H1 (cell line): ENCODE measurements at regions not wholly inside any gene's neighbourhood (a gene's known extent, or its start where the extent isn't known, plus 50 kb on each side); places are given as distances from the start of the nearest gene placed in this dataset.

Experiments used
- CTCF ChIA-PET: fragments of 300-600 bp; sonication (Branson Sonifier 250); formaldehyde crosslinking; loops from one replicate; lab custom pipeline; 2021; ENCODE audit not compliant: partially characterized antibody; lab: Charles Lee
- POLR2A ChIA-PET: fragments of 300-600 bp; sonication (Branson Sonifier 250); formaldehyde crosslinking; loops from one replicate; lab custom pipeline; 2021; ENCODE audit warnings: inconsistent platforms; ENCODE audit not compliant: partially characterized antibody; lab: Charles Lee
- DNase-seq, 2 experiments: peaks; one replicate each; pipeline versions ENCODE4 v3.0.0 to v3.0.0-alpha.2; 2010 to 2022; ENCODE audit warnings: low spot score in 2 of 2, low read depth in 1 of 2, mixed read lengths in 1 of 2
- FAIRE-seq: peaks from 2 replicates; lab custom pipeline; 2011; peaks lifted over from hg19 to GRCh38; lab: Jason Lieb, UNC
- H2AFZ ChIP-seq: 2 replicates; pipeline ENCODE4 v1.8.1; 2012; ENCODE audit warnings: low read length, inconsistent platforms
- H2AK5ac ChIP-seq: 2 replicates; pipeline ENCODE4 v1.6.1; 2013; ENCODE audit warnings: low read depth, low read length
- H2BK120ac ChIP-seq: replicated peaks from 2 replicates; pipeline ENCODE3; 2013; ENCODE audit warnings: low read depth, low read length, inconsistent platforms
- H2BK12ac ChIP-seq: 2 replicates; pipeline ENCODE4 v1.6.1; 2013; ENCODE audit warnings: low read depth, low read length
- H2BK15ac ChIP-seq: 2 replicates; pipeline ENCODE4 v1.6.1; 2013; ENCODE audit warnings: low read length
- H2BK20ac ChIP-seq: 2 replicates; pipeline ENCODE4 v1.6.1; 2013; ENCODE audit warnings: low read length
- H2BK5ac ChIP-seq: 2 replicates; pipeline ENCODE4 v1.6.1; 2013; ENCODE audit warnings: low read depth, low read length
- H3K14ac ChIP-seq: 2 replicates; pipeline ENCODE4 v1.6.1; 2013; ENCODE audit warnings: inconsistent platforms; ENCODE audit not compliant: insufficient read length
- H3K18ac ChIP-seq: 2 replicates; pipeline ENCODE4 v1.6.1; 2013; ENCODE audit warnings: low read length; ENCODE audit errors: extremely low read depth
- H3K23ac ChIP-seq: 2 replicates; pipeline ENCODE4 v1.6.1; 2013; ENCODE audit warnings: inconsistent platforms; ENCODE audit not compliant: insufficient read length
- H3K23me2 ChIP-seq: 2 replicates; pipeline ENCODE4 v1.6.1; 2013; ENCODE audit warnings: low read depth, low read length
- H3K27ac ChIP-seq: 2 replicates; pipeline ENCODE4 v1.6.1; 2011; ENCODE audit warnings: low read depth, low read length, inconsistent platforms
- H3K27me3 ChIP-seq, 4 experiments: replicated peaks in 1 of 4; 1 replicate in 1 of 4; 2 replicates in 3 of 4; pipeline versions ENCODE4 v1.6.1 to v1.8.1; 2011 to 2013; ENCODE audit warnings: low read length in 3 of 4, mild to moderate bottlenecking in 3 of 4, inconsistent platforms in 2 of 4, mixed read lengths in 2 of 4, moderate library complexity in 1 of 4; ENCODE audit not compliant: control insufficient read depth in 3 of 4, insufficient read depth in 3 of 4; ENCODE audit errors: extremely low read depth in 1 of 4
- H3K36me3 ChIP-seq, 4 experiments: 2 replicates each; pipeline versions ENCODE4 v1.6.1 to v1.8.1; 2011 to 2013; ENCODE audit warnings: mild to moderate bottlenecking in 4 of 4, low read length in 3 of 4, moderate library complexity in 2 of 4, control low read depth in 1 of 4, inconsistent platforms in 1 of 4; ENCODE audit not compliant: insufficient read depth in 4 of 4, control insufficient read depth in 2 of 4
- H3K4ac ChIP-seq: replicated peaks from 2 replicates; pipeline ENCODE3; 2013; ENCODE audit warnings: low read length, low read depth, mixed read lengths, inconsistent platforms; ENCODE audit not compliant: insufficient read length
- H3K4me1 ChIP-seq, 4 experiments: replicated peaks in 1 of 4; 1 replicate in 1 of 4; 2 replicates in 3 of 4; pipeline versions ENCODE4 v1.6.1 to v1.8.1; 2011 to 2013; ENCODE audit warnings: low read length in 3 of 4, inconsistent platforms in 2 of 4, mixed read lengths in 1 of 4; ENCODE audit not compliant: insufficient read depth in 4 of 4, control insufficient read depth in 3 of 4
- H3K4me2 ChIP-seq, 2 experiments: 2 replicates each; pipeline versions ENCODE4 v1.6.1 to v1.8.1; 2011 to 2013; ENCODE audit warnings: low read depth in 2 of 2, low read length in 2 of 2, control low read depth in 1 of 2, inconsistent platforms in 1 of 2, mild to moderate bottlenecking in 1 of 2; ENCODE audit not compliant: insufficient read depth in 1 of 2
- H3K4me3 ChIP-seq, 4 experiments: fragments of 200-600, 300-600 bp in 1 of 4; sonication (generic), shearing (Covaris generic), sonication (Bioruptor Twin) in 1 of 4; 2 replicates each; pipeline versions ENCODE4 v1.5.1 to v1.8.1; 2011 to 2016; ENCODE audit warnings: low read length in 4 of 4, low read depth in 3 of 4, control low read depth in 2 of 4, inconsistent platforms in 2 of 4, mild to moderate bottlenecking in 2 of 4, mixed read lengths in 1 of 4, moderate library complexity in 1 of 4; ENCODE audit not compliant: insufficient read depth in 2 of 4; ENCODE audit errors: extremely low read depth in 1 of 4
- H3K56ac ChIP-seq: replicated peaks from 2 replicates; pipeline ENCODE3; 2013; ENCODE audit warnings: low read depth, mild to moderate bottlenecking, mixed read lengths, low read length, inconsistent platforms; ENCODE audit not compliant: insufficient read length
- H3K79me1 ChIP-seq: 2 replicates; pipeline ENCODE4 v1.6.1; 2013; ENCODE audit warnings: low read depth, low read length, control low read depth
- H3K79me2 ChIP-seq, 2 experiments: 2 replicates each; pipeline versions ENCODE4 v1.6.1 to v1.8.1; 2012 to 2013; ENCODE audit warnings: low read length in 2 of 2, mild to moderate bottlenecking in 2 of 2, inconsistent platforms in 1 of 2; ENCODE audit not compliant: insufficient read depth in 2 of 2, control insufficient read depth in 1 of 2
- H3K9ac ChIP-seq, 4 experiments: replicated peaks in 1 of 4; 1 replicate in 1 of 4; 2 replicates in 3 of 4; pipeline versions ENCODE4 v1.6.1 to v1.8.1; 2011 to 2013; ENCODE audit warnings: low read depth in 3 of 4, low read length in 3 of 4, control low read depth in 2 of 4, mild to moderate bottlenecking in 2 of 4, moderate library complexity in 2 of 4, inconsistent platforms in 1 of 4; ENCODE audit errors: extremely low read depth in 1 of 4
- H3K9me3 ChIP-seq, 2 experiments: 2 replicates each; pipeline versions ENCODE4 v1.6.1 to v1.8.1; 2012 to 2013; ENCODE audit warnings: mild to moderate bottlenecking in 2 of 2, moderate library complexity in 2 of 2, control low read depth in 1 of 2, inconsistent platforms in 1 of 2, low read depth in 1 of 2, low read length in 1 of 2, mixed read lengths in 1 of 2; ENCODE audit not compliant: insufficient read depth in 2 of 2
- H4K20me1 ChIP-seq, 2 experiments: replicated peaks in 1 of 2; 2 replicates each; pipeline versions ENCODE3 to v1.8.1; 2011 to 2013; ENCODE audit warnings: inconsistent platforms in 2 of 2, low read length in 2 of 2, mild to moderate bottlenecking in 1 of 2; ENCODE audit not compliant: insufficient read depth in 2 of 2, control insufficient read depth in 1 of 2
- H4K5ac ChIP-seq: 2 replicates; pipeline ENCODE4 v1.6.1; 2013; ENCODE audit warnings: low read length, low read depth, mixed read lengths, inconsistent platforms; ENCODE audit not compliant: insufficient read length
- H4K8ac ChIP-seq: 2 replicates; pipeline ENCODE4 v1.8.0; 2013; ENCODE audit warnings: mild to moderate bottlenecking, moderate library complexity, low read length, inconsistent platforms; ENCODE audit not compliant: insufficient read depth; ENCODE audit errors: extremely low read depth
- H4K91ac ChIP-seq: replicated peaks from 2 replicates; pipeline ENCODE3; 2013; ENCODE audit warnings: low read length, mixed read lengths, inconsistent platforms; ENCODE audit not compliant: insufficient read length
- CREB1 ChIP-seq: IDR thresholded peaks from 2 replicates; pipeline ENCODE4 v1.6.1; 2012; ENCODE audit warnings: inconsistent platforms
- EGR1 ChIP-seq: IDR thresholded peaks from 2 replicates; pipeline ENCODE4 v1.6.1; 2011; ENCODE audit warnings: low read depth, low read length, borderline replicate concordance
- EZH2 ChIP-seq: fragments of 200-600 bp; sonication (generic); IDR thresholded peaks from 2 replicates; pipeline ENCODE4 v1.7.1; 2012; ENCODE audit warnings: low read depth, mild to moderate bottlenecking, moderate library complexity, low read length, inconsistent platforms; ENCODE audit not compliant: severe bottlenecking
- HDAC2 ChIP-seq, 2 experiments: fragments of 300-600 bp in 1 of 2; sonication (generic) in 1 of 2; IDR thresholded peaks; 2 replicates each; pipeline ENCODE4 v1.6.1; 2011 to 2012; ENCODE audit warnings: low read depth in 2 of 2, low read length in 2 of 2, mild to moderate bottlenecking in 2 of 2, moderate library complexity in 2 of 2, borderline replicate concordance in 1 of 2, inconsistent platforms in 1 of 2
- HDAC6 ChIP-seq: IDR thresholded peaks from one replicate; pipeline ENCODE4 v1.7.1; 2012; ENCODE audit warnings: low read depth, mild to moderate bottlenecking, inconsistent platforms, low read length, moderate library complexity
- PHF8 ChIP-seq: fragments of 200-600 bp; sonication (generic); conservative IDR thresholded peaks from 2 replicates; pipeline ENCODE4 v1.7.1; 2012; ENCODE audit warnings: low read depth, mild to moderate bottlenecking, inconsistent platforms, low read length, moderate library complexity
- RFX5 ChIP-seq: IDR thresholded peaks from 2 replicates; pipeline ENCODE4 v1.6.1; 2011; ENCODE audit warnings: low read depth, low read length, improper control_type of control experiment, borderline replicate concordance
- WGBS, 2 experiments: shearing (Covaris generic) in 1 of 2; methylation state at CpG; one replicate each; pipeline versions ENCODE4 v1.1.6 to v1.1.7; 2013 to 2015; ENCODE audit warnings: low lambda C conversion rate in 2 of 2, mixed read lengths in 2 of 2, inconsistent platforms in 1 of 2, low coverage in 1 of 2, missing lambda C conversion rate in 1 of 2; ENCODE audit not compliant: insufficient replicate concordance in 2 of 2, insufficient coverage in 1 of 2, insufficient read length in 1 of 2; ENCODE audit errors: extremely low coverage in 1 of 2, missing lambda C conversion rate in 1 of 2; 5-methylcytosine and 5-hydroxymethylcytosine counted together

DNA sequence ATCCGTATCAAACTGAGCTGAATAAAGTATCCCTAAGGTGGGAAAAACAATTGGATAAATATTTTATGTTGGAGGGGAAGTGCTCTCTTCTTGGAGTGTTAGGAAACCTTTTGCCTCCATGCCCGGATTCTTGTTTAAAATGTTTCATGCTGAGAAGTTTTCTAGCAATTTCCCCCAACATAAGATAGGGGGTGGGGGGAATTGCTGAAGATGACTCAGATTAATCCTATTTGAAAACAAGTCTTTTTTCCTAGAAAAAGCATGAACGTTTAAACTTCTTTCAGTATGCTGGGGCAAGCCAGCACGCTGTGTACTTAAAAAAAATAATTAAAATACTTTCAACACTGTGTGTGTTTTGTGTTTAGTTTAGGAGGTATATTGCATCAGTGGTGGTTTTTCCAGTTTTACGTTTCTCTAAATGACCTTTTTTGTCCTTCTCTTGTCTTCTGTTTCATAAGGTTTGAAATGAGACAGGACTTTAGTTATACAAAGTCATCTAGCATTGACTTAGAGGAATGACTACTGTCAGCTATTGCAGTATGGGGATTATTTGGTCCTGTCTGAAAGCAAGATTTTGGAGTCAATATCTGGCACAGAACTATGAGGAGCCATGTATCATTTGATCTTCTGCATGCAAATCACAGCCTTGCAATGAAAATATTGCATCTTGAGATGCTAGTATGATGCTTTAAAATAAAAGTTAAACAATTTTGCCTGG is 295.9 kb downstream of the GATA3 start:
- H4K91ac ChIP-seq: no peak overlapping the region
- H3K23ac ChIP-seq: no peak overlapping the region
- H3K4me1 ChIP-seq: peaks cover 0 to 3% (median 0%) of the 10 kb centered on the region in 4 experiments; a peak in 1 of 7 replicates
- H4K20me1 ChIP-seq: no peaks in the 10 kb centered on the region
- H2BK20ac ChIP-seq: no peak overlapping the region
- CTCF ChIA-PET: interaction anchor here (0.8 kb wide), 1 partner anchor 825 kb away, joined by 3 read pairs; no protein-coding TSS in a partner anchor
- no peaks in the 10 kb centered on the region for H3K23me2 ChIP-seq
- H4K5ac ChIP-seq: no peak overlapping the region
- 82% methylated on average over 5 of the region's 5 CpGs; no CpG with 5 or more reads in 1 of the 2 experiments for WGBS, 2 experiments
- no peak overlapping the region for H2AK5ac ChIP-seq
- H3K14ac ChIP-seq: no peak overlapping the region
- H4K8ac ChIP-seq: no peak overlapping the region
- no peaks in the 10 kb centered on the region for H3K79me1 ChIP-seq
- POLR2A ChIA-PET: no interaction called here
- H3K4ac ChIP-seq: no peak overlapping the region
- H2BK15ac ChIP-seq: no peak overlapping the region
- H3K27ac ChIP-seq: no peak overlapping the region
- no peak overlapping the region for H2BK5ac ChIP-seq
- no peak overlapping the region for H2BK12ac ChIP-seq
- 0 out of 2 replicates have a peak overlapping the region, but pooled peaks have one; percentile 47 for H2AFZ ChIP-seq
- TF ChIP-seq EGR1 (no peak), CREB1 (no peak), PHF8 (no peak), HDAC6 (no peak), RFX5 (no peak), HDAC2 (IDR thresholded peaks at IDR 0.05; ENCODE audit: borderline replicate concordance in 1 of 2, low read depth in 2 of 2, low read length in 2 of 2) (no peak), EZH2 (no peak)
- no peaks in the 10 kb centered on the region for H3K79me2 ChIP-seq
- H3K4me2 ChIP-seq: no peak overlapping the region
- DNase-seq (no peak), FAIRE-seq (no peak)
- no peaks in the 10 kb centered on the region for H3K27me3 ChIP-seq
- H3K36me3 ChIP-seq: no peaks in the 10 kb centered on the region
- no peak overlapping the region for H3K56ac ChIP-seq
- no peak overlapping the region for H3K9ac ChIP-seq
- no peak overlapping the region for H3K4me3 ChIP-seq
- H3K18ac ChIP-seq: no peak overlapping the region
- H3K9me3 ChIP-seq: no peaks in the 10 kb centered on the region
- no peak overlapping the region for H2BK120ac ChIP-seq
